ENCODE measurements at regions not wholly inside any gene's neighbourhood (a gene's known extent, or its start where the extent isn't known, plus 50 kb on each side); places are given as distances from the start of the nearest gene placed in this dataset.

- no peaks in the 10 kb centered on the region for H3K36me3 ChIP-seq (ENCODE audit: control insufficient read depth, insufficient read depth, low read length)
- H3K4me3 ChIP-seq (ENCODE audit: low read length), result no peak overlapping the region
- no peak overlapping the region for H3K27ac Mint-ChIP-seq
- 94 to 95% methylated on average over 5 of the region's 5 CpGs for WGBS, 2 experiments (ENCODE audit: insufficient coverage in 1 of 2, insufficient read length in 1 of 2)
- no peak for DNase-seq
- H3K9me3 Mint-ChIP-seq, result no peaks in the 10 kb centered on the region
- H3K27me3 ChIP-seq (ENCODE audit: control insufficient read depth, insufficient read depth, low read length, poor library complexity, severe bottlenecking), result no peaks in the 10 kb centered on the region
- no peak overlapping the region for H3K27ac ChIP-seq (ENCODE audit: low read depth, low read length)
- no peaks in the 10 kb centered on the region for H3K9me3 ChIP-seq (ENCODE audit: control insufficient read depth, low read length)
- TF ChIP-seq CTCF (conservative IDR thresholded peaks at IDR 0.05), result no peak
- H3K4me1 ChIP-seq (ENCODE audit: control insufficient read depth, insufficient read depth, low read length), result peaks cover 4% of the 10 kb centered on the region
- H3K9ac ChIP-seq (ENCODE audit: extremely low read depth, low read length, poor library complexity, severe bottlenecking), result no peak overlapping the region
- no peaks in the 10 kb centered on the region for H3K27me3 Mint-ChIP-seq (ENCODE audit: insufficient read depth)
- peaks cover 9% of the 10 kb centered on the region for H3K4me1 Mint-ChIP-seq
- no peak overlapping the region for H3K4me3 Mint-ChIP-seq
- no peaks in the 10 kb centered on the region for H3K36me3 Mint-ChIP-seq (ENCODE audit: low read depth)
These were observed 51.5 kb upstream of the DDR1 start for GRCh38 chr6:30832864-30833263.

- Histone ChIP-seq H3K4me1 (ENCODE audit: control insufficient read depth, insufficient read depth, low read length) (peaks cover 4% of the 10 kb centered on the region), H3K9me3 (ENCODE audit: control insufficient read depth, low read length) (no peaks in the 10 kb centered on the region), H3K27ac (ENCODE audit: low read depth, low read length) (no peak overlapping the region), H3K36me3 (ENCODE audit: control insufficient read depth, insufficient read depth, low read length) (no peaks in the 10 kb centered on the region), H3K27me3 (ENCODE audit: control insufficient read depth, insufficient read depth, low read length, poor library complexity, severe bottlenecking) (no peaks in the 10 kb centered on the region), H3K9ac (ENCODE audit: extremely low read depth, low read length, poor library complexity, severe bottlenecking) (no peak overlapping the region), H3K4me3 (ENCODE audit: low read length) (no peak overlapping the region)
- no peaks in the 10 kb centered on the region for H3K27me3 Mint-ChIP-seq (ENCODE audit: insufficient read depth)
- no peak for DNase-seq
- WGBS, 2 experiments (ENCODE audit: insufficient coverage in 1 of 2, insufficient read length in 1 of 2), result 57% methylated on average over 3 of the region's 3 CpGs; no CpG with 5 or more reads in 1 of the 2 experiments
- H3K36me3 Mint-ChIP-seq (ENCODE audit: low read depth), result no peaks in the 10 kb centered on the region
- TF ChIP-seq CTCF (conservative IDR thresholded peaks at IDR 0.05), result no peak
- no peak overlapping the region for H3K27ac Mint-ChIP-seq
- peaks cover 9% of the 10 kb centered on the region for H3K4me1 Mint-ChIP-seq
- no peaks in the 10 kb centered on the region for H3K9me3 Mint-ChIP-seq
- H3K4me3 Mint-ChIP-seq, result no peak overlapping the region
These were observed 53.9 kb upstream of the DDR1 start for GRCh38 chr6:30830438-30830837.

- Mint-ChIP-seq H3K4me1 (peaks cover 9% of the 10 kb centered on the region), H3K27me3 (ENCODE audit: insufficient read depth) (no peaks in the 10 kb centered on the region), H3K36me3 (ENCODE audit: low read depth) (no peaks in the 10 kb centered on the region), H3K4me3 (no peak overlapping the region), H3K9me3 (no peaks in the 10 kb centered on the region), H3K27ac (no peak overlapping the region)
- Histone ChIP-seq H3K27me3 (ENCODE audit: control insufficient read depth, insufficient read depth, low read length, poor library complexity, severe bottlenecking) (no peaks in the 10 kb centered on the region), H3K36me3 (ENCODE audit: control insufficient read depth, insufficient read depth, low read length) (no peaks in the 10 kb centered on the region), H3K27ac (ENCODE audit: low read depth, low read length) (no peak overlapping the region), H3K9ac (ENCODE audit: extremely low read depth, low read length, poor library complexity, severe bottlenecking) (no peak overlapping the region), H3K9me3 (ENCODE audit: control insufficient read depth, low read length) (no peaks in the 10 kb centered on the region), H3K4me1 (ENCODE audit: control insufficient read depth, insufficient read depth, low read length) (peaks cover 4% of the 10 kb centered on the region), H3K4me3 (ENCODE audit: low read length) (no peak overlapping the region)
- peak; percentile 61 for TF ChIP-seq CTCF (conservative IDR thresholded peaks at IDR 0.05)
- 59 to 92% methylated on average over 4 to 6 of the region's 6 CpGs for WGBS, 2 experiments (ENCODE audit: insufficient coverage in 1 of 2, insufficient read length in 1 of 2)
- DNase-seq, result peak; percentile 88
These were observed 54.6 kb upstream of the DDR1 start for GRCh38 chr6:30829639-30830255.
